ENCODE measurements at regions not wholly inside any gene's neighbourhood (a gene's known extent, or its start where the extent isn't known, plus 50 kb on each side); places are given as distances from the start of the nearest gene placed in this dataset.

DNA sequence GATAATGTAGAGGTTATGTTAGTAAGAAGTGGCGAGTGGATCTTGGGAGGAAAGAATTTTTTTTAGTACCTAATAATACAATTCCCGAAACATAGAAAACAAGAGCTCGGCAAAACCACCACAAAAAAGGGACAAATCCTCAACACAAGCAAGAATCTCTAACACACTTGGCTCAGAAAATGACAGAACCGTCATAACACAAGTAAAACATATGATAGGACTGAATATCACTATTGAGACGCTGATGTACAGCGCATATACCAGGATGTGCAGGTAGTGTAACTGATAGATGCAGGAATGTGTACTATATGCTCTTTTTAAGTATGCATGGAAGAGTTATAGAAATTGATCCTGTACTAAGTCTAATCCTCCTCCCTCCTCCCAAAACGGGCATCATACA, 564.5 kb downstream of the BCL11B start:
- DNase-seq (ENCODE audit: low read depth), result no peak

DNA sequence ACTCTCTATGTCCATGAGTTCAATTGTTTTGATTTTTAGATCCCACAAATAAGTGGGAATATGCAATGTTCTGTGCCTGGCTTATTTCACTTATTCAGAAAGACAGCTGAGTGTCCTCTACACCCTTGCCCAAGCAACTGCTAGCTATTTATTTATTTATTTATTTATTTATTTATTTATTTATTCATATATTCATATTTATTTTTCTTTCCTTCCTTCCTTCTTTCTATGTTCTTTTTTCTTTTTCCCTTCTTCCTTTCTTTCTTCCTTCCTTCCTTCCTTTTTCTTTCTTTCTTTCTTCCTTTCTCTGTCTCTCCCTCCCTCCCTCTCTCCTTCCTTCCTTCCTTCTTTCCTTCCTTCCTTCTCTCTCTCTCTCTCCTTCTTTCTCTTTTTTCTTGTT, 563.4 kb downstream of the BCL11B start:
- no peak for DNase-seq (ENCODE audit: low read depth)

GRCh38 chr14:98711453-98711852, 560.5 kb downstream of the BCL11B start:
- DNase-seq (ENCODE audit: low read depth), result no peak

- no peak for DNase-seq (ENCODE audit: low read depth)
Measured at GRCh38 chr14:98714626-98715425, 557.2 kb downstream of the BCL11B start.

GRCh38 chr14:98716133-98716532, 555.9 kb downstream of the BCL11B start:
- no peak for DNase-seq (ENCODE audit: low read depth)

DNA sequence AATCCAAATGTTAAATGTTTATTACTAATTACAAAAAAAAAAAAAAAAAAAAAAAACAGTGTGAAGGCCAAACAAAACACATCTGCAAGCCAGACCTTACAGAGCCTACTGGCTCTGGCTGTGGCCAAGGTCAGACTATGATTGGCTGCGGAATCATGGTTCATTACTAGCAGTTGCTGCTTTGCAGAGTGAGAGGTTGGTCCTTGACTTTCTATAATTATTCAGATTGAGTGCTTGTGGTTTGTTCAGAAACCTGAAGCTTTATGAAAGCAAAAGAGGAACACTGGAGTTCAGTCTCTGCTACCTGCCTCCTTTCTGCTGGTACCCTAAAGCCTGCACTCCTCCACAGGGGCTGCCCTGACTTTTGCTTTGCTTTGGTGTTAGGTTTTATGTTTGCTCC, 550.9 kb downstream of the BCL11B start:
- no peak for DNase-seq (ENCODE audit: low read depth)

- DNase-seq (ENCODE audit: low read depth), result no peak
Measured at GRCh38 chr14:98724734-98725133, 547.3 kb downstream of the BCL11B start.

DNA sequence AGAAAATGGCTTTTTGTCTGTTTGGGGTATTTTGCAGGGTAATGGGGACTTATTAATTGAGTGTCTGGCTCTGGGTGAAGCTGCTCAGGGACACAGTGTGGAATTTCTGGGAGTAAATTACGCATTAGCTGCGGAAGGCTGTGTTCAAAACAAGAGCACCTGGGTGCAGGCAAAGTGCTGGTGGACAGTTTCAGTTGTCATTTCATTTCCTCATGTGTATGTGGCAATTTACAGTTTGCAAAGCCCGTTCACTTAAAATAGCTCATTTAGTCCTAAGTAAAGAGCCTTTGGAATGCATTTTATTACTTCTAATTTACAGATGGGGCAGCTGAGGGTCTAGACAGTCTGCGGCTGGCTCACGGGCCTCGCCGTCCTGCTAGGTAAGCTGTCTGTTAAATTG, 546.8 kb downstream of the BCL11B start:
- no peak for DNase-seq (ENCODE audit: low read depth)

DNA sequence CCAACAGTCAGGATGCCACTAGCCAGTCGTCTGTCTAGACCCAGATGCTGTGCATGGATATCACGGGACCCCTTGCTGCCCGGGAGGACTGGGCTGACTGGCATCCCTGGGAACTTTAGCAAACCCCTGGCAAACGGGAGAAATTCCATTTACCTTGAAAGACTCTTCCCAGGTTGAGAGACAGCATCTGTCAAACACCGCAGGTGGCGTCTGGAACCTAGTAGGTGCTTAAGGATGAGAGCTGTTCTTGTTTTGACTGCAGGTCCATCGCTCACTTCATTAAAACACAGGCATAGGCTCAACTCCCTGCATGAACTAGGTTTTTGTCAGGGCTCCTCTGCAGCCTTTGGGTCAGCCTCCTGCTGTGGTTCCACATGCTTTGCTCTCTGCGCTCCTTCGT, 546.3 kb downstream of the BCL11B start:
- DNase-seq (ENCODE audit: low read depth), result no peak

- no peak for DNase-seq (ENCODE audit: low read depth)
Measured at GRCh38 chr14:98726585-98727405, 545.2 kb downstream of the BCL11B start.

DNA sequence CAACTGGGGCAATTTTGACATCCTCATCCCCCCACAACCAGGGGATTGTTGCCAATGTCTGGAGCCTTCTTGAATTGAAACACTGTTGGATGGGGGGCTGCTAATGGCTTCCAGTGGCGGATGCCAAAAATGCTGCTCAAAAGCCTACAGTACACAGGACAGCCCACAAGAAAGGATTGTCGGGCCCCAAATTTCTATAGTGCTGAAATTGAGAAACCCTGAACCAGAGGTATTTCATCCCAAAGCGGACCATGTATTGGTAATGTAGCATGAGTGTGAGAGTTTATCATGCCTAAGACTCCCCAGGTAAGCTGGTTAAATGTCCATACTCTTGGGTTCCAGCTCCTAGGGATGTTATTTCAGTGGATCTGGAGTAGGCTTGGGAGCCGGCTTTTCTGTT, 544.0 kb downstream of the BCL11B start:
- DNase-seq (ENCODE audit: low read depth), result no peak

- no peak for DNase-seq (ENCODE audit: low read depth)
Measured at GRCh38 chr14:98728836-98729235, 543.2 kb downstream of the BCL11B start.

DNA sequence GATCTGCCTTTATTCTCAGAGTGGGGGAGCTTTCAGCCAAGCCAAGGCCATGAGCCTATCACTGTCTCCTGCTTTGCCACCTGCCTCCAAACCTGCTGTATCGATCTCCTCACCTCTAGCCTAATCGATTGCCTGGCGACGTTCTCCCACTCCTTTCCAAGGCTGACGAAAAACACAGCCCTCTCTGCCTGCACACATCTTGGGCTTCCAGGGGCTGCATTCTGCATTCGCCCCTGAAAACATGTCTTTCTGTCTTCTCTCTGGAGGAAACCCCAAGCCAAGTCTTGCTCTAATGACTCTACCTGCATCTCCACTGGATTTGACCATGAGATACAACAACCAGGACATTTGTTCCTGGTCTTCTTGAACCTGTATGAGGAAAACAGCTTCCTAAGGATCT, 540.7 kb downstream of the BCL11B start:
- no peak for DNase-seq (ENCODE audit: low read depth)

GRCh38 chr14:98731701-98732100, 540.3 kb downstream of the BCL11B start:
- no peak for DNase-seq (ENCODE audit: low read depth)

DNA sequence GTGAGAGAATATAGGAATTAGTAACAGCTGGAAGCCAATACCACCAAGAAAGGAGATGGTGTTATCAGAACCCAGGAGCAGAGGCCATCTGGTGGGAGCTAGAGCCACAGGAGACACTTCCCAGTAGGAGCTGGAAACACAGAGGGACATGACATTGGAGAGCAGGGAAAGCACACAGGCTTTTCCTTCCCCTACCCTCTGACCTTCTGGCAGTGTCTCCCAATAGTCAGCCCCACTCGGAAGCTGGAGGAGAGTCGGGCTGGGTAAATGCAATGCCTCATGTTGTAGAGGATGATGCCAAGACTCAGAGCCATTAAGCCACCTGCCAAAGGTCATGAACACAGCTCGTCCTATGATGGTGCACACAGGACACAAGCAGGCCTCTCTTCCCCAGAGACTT, 538.5 kb downstream of the BCL11B start:
- DNase-seq (ENCODE audit: low read depth), result no peak

- DNase-seq (ENCODE audit: low read depth), result no peak
Measured at GRCh38 chr14:98736701-98737338, 535.2 kb downstream of the BCL11B start.

DNA sequence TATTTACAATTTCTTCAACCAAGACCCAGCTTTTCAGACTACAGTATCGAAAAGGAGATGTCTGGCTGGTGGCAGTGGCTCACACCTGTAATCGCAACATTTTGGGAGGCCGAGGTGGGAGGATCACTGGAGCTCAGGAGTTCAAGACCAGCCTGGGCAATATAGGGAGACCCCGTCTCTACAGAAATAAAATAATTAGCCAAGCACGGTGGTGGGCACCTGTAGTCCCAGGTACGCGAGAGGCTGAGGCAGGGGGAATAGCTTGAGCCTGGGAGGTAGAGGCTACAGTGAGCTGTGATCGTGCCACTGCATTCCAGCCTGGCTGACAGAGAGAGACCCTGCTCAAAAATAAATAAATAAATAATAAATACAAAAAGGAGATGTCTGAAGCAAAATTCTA, 530.5 kb downstream of the BCL11B start:
- no peak for DNase-seq (ENCODE audit: low read depth)

- DNase-seq (ENCODE audit: low read depth), result no peak
Measured at GRCh38 chr14:98742001-98742400, 530.0 kb downstream of the BCL11B start.

GRCh38 chr14:98743536-98743935, 528.5 kb downstream of the BCL11B start:
- no peak for DNase-seq (ENCODE audit: low read depth)

GRCh38 chr14:98748966-98749365, 523.0 kb downstream of the BCL11B start:
- DNase-seq (ENCODE audit: low read depth), result no peak

DNA sequence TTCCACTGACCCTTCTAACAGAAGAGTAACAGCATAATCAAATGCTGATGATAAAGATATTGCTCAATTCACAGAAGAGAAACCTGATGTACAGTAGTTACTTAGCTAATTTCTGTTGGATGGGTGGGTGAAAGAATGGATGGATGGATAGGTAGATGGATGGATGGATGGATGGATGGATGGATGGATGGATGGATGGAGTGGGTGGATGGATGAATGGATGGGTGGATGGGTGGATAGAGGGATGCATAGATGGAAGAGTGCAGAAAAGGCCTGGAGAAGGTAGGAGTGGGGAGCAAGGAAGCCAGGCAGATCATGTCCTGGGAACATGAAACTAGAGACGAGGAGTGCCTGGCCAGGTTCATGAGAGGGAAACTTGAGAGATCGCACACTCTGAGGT, 520.9 kb downstream of the BCL11B start:
- DNase-seq (ENCODE audit: low read depth), result no peak

- no peak for DNase-seq (ENCODE audit: low read depth)
Measured at GRCh38 chr14:98752660-98753059, 519.3 kb downstream of the BCL11B start.
